ENCODE measurements at regions not wholly inside any gene's neighbourhood (a gene's known extent, or its start where the extent isn't known, plus 50 kb on each side); places are given as distances from the start of the nearest gene placed in this dataset.

DNA sequence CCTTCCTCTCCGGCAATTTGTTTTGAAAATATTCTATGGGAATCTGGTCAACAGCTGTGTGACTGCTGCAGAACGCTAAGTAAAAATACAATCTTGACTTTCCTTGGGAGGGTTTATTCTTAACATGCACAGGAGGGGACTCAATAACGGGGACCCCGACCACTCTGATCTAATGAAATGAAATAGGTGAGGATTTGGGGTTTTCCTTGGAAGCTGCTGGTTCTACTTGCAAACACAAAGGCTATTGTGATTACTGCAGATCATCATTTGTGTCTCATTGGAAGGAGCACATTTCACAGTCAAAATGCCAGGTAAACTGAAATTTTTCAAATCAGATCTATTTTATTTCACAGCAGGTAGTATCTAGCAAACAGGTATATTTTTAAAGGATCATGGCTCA is 366.1 kb downstream of the SHANK2 start:
- Histone ChIP-seq H3K4me2 (ENCODE audit: insufficient read depth, insufficient read length, low read length) (no peak overlapping the region), H2BK15ac (ENCODE audit: low read depth, low read length) (no peak overlapping the region), H3K27ac (ENCODE audit: insufficient read length, low read depth, low read length) (no peak overlapping the region), H4K91ac (ENCODE audit: insufficient read length, low read depth, low read length) (no peak overlapping the region), H3K14ac (ENCODE audit: insufficient read depth, low read length) (0 out of 2 replicates have a peak overlapping the region, but pooled peaks have one; percentile 1), H4K20me1 (ENCODE audit: control insufficient read depth, insufficient read depth, insufficient read length) (no peaks in the 10 kb centered on the region), H3K79me1 (ENCODE audit: insufficient read depth, low read depth, low read length, poor library complexity, severe bottlenecking) (no peaks in the 10 kb centered on the region), H3K56ac (ENCODE audit: insufficient read length, low read depth, low read length) (no peak overlapping the region), H2BK120ac (ENCODE audit: low read depth, low read length, poor library complexity, severe bottlenecking) (no peak overlapping the region), H2BK5ac (ENCODE audit: insufficient read length, low read length) (no peak overlapping the region), H2BK12ac (ENCODE audit: insufficient read length, low read depth, low read length) (no peak overlapping the region), H3K23ac (ENCODE audit: insufficient read length, low read depth, low read length) (no peak overlapping the region), H2AK5ac (ENCODE audit: insufficient read length, low read length) (no peak overlapping the region), H3K79me2 (ENCODE audit: insufficient read depth, low read length) (no peaks in the 10 kb centered on the region), H2BK20ac (ENCODE audit: low read depth, low read length, poor library complexity, severe bottlenecking) (no peak overlapping the region), H3K9ac (ENCODE audit: extremely low read depth, insufficient read length, low read length) (no peak overlapping the region), H3K18ac (ENCODE audit: insufficient read length, low read depth, low read length) (no peak overlapping the region), H3K23me2 (ENCODE audit: insufficient read length, low read depth, low read length, poor library complexity, severe bottlenecking) (no peaks in the 10 kb centered on the region), H3K4me1 (ENCODE audit: insufficient read depth, low read length) (no peaks in the 10 kb centered on the region), H3T11ph (ENCODE audit: low read length) (no peak overlapping the region), H4K5ac (ENCODE audit: insufficient read length, low read depth, low read length) (no peak overlapping the region), H3K27me3 (ENCODE audit: insufficient read depth, low read length) (no peaks in the 10 kb centered on the region), H3K4ac (ENCODE audit: low read depth, low read length) (no peak overlapping the region), H2AFZ (ENCODE audit: low read length) (no peak overlapping the region), H4K8ac (replicated peaks; ENCODE audit: insufficient read length, low read depth, low read length) (no peak overlapping the region), H3K9me3 (ENCODE audit: control insufficient read depth, low read depth, low read length) (no peaks in the 10 kb centered on the region)
- H3K9me3 Mint-ChIP-seq, result peaks cover 5 to 6% of the 10 kb centered on the region in 2 experiments; a peak in 3 of 5 replicates
- no peak for DNase-seq
- WGBS (ENCODE audit: extremely low coverage, insufficient read length, low lambda C conversion rate), result no CpG with 5 or more reads among the region's 4 CpGs
- no peak overlapping the region for H3K4me3 Mint-ChIP-seq
- peaks cover 12 to 22% (median 15%) of the 10 kb centered on the region in 3 experiments; a peak in 6 of 7 replicates for H3K36me3 Mint-ChIP-seq (ENCODE audit: insufficient read depth in 1 of 3, low read depth in 3 of 3)
- TF ChIP-seq, protein P1, sequence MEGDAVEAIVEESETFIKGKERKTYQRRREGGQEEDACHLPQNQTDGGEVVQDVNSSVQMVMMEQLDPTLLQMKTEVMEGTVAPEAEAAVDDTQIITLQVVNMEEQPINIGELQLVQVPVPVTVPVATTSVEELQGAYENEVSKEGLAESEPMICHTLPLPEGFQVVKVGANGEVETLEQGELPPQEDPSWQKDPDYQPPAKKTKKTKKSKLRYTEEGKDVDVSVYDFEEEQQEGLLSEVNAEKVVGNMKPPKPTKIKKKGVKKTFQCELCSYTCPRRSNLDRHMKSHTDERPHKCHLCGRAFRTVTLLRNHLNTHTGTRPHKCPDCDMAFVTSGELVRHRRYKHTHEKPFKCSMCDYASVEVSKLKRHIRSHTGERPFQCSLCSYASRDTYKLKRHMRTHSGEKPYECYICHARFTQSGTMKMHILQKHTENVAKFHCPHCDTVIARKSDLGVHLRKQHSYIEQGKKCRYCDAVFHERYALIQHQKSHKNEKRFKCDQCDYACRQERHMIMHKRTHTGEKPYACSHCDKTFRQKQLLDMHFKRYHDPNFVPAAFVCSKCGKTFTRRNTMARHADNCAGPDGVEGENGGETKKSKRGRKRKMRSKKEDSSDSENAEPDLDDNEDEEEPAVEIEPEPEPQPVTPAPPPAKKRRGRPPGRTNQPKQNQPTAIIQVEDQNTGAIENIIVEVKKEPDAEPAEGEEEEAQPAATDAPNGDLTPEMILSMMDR (conservative IDR thresholded peaks at IDR 0.05), result no peak
- H3K27ac Mint-ChIP-seq, result no peak overlapping the region
- peaks cover 2% of the 10 kb centered on the region for H3K27me3 Mint-ChIP-seq (ENCODE audit: low read depth)
- H3K4me1 Mint-ChIP-seq, result peaks cover 20 to 31% of the 10 kb centered on the region in 2 experiments
